Mesendoderm (in vitro differentiated cells): ENCODE measurements at regions not wholly inside any gene's neighbourhood (a gene's known extent, or its start where the extent isn't known, plus 50 kb on each side); places are given as distances from the start of the nearest gene placed in this dataset.
"Not testable (repeated sequence)": the region's sequence is repeated elsewhere in the genome, so short reads cannot be mapped to it uniquely, and the experiment has no call there.

Experiments used
- DNase-seq: peaks from one replicate; pipeline ENCODE4 v3.0.0; 2013
- H2AK5ac ChIP-seq: 2 replicates; pipeline ENCODE4 v1.6.1; 2013; ENCODE audit warnings: low read length, inconsistent platforms
- H2BK120ac ChIP-seq: 2 replicates; pipeline ENCODE4 v1.6.1; 2013; ENCODE audit warnings: low read depth, mild to moderate bottlenecking, low read length, moderate library complexity, mixed read lengths
- H2BK15ac ChIP-seq: replicated peaks from 2 replicates; pipeline ENCODE4 v1.6.1; 2013; ENCODE audit warnings: low read depth, mild to moderate bottlenecking, moderate library complexity
- H2BK5ac ChIP-seq: 2 replicates; pipeline ENCODE4 v1.6.1; 2013; ENCODE audit warnings: low read length, inconsistent platforms
- H3K18ac ChIP-seq: 2 replicates; pipeline ENCODE4 v1.6.1; 2013; ENCODE audit warnings: mild to moderate bottlenecking, low read length, mixed read lengths
- H3K23ac ChIP-seq: one replicate; pipeline ENCODE4 v1.6.1; 2013; ENCODE audit warnings: low read length
- H3K27ac ChIP-seq: 2 replicates; pipeline ENCODE4 v1.5.1; 2013; ENCODE audit warnings: low read depth, mild to moderate bottlenecking, inconsistent platforms, low read length, moderate library complexity
- H3K27me3 ChIP-seq: 2 replicates; pipeline ENCODE4 v1.6.1; 2013; ENCODE audit warnings: low read length, control low read depth, mild to moderate bottlenecking, inconsistent platforms; ENCODE audit not compliant: insufficient read depth, poor library complexity
- H3K36me3 ChIP-seq: 2 replicates; pipeline ENCODE4 v1.6.1; 2013; ENCODE audit warnings: low read length, inconsistent platforms; ENCODE audit not compliant: control insufficient read depth, insufficient read depth
- H3K4ac ChIP-seq: one replicate; pipeline ENCODE4 v1.6.1; 2013; ENCODE audit warnings: low read depth, mild to moderate bottlenecking, low read length, moderate library complexity
- H3K4me1 ChIP-seq: 2 replicates; pipeline ENCODE4 v1.6.1; 2013; ENCODE audit warnings: low read depth, low read length, inconsistent platforms; ENCODE audit not compliant: control insufficient read depth
- H3K4me2 ChIP-seq: 2 replicates; pipeline ENCODE4 v1.6.1; 2013; ENCODE audit warnings: low read length
- H3K4me3 ChIP-seq: 2 replicates; pipeline ENCODE4 v1.5.1; 2013; ENCODE audit warnings: mild to moderate bottlenecking, low read length
- H3K56ac ChIP-seq: one replicate; pipeline ENCODE4 v1.6.1; 2013; ENCODE audit warnings: low read length
- H3K79me1 ChIP-seq: 2 replicates; pipeline ENCODE4 v1.6.1; 2013; ENCODE audit warnings: low read length, inconsistent platforms
- H3K79me2 ChIP-seq: 2 replicates; pipeline ENCODE4 v1.6.1; 2013; ENCODE audit warnings: mild to moderate bottlenecking, low read length; ENCODE audit not compliant: control insufficient read depth, insufficient read depth
- H3K9ac ChIP-seq: 2 replicates; pipeline ENCODE4 v1.6.1; 2013; ENCODE audit warnings: low read length, inconsistent platforms
- H4K5ac ChIP-seq: one replicate; pipeline ENCODE4 v1.6.1; 2013; ENCODE audit warnings: low read length
- H4K8ac ChIP-seq: one replicate; pipeline ENCODE4 v1.6.1; 2013; ENCODE audit warnings: low read depth, mild to moderate bottlenecking, control low read depth, low read length, moderate library complexity
- WGBS: extraction: QIAGEN DNeasy Blood & Tissue Kit; methylation state at CpG from one replicate; pipeline ENCODE4 v1.1.7; 2013; ENCODE audit warnings: low lambda C conversion rate, missing lambda C conversion rate; ENCODE audit not compliant: insufficient coverage; ENCODE audit errors: extremely low coverage; 5-methylcytosine and 5-hydroxymethylcytosine counted together

GRCh38 chr14:86911486-86911885 lies 1081.5 kb downstream of the GALC start:
- Histone ChIP-seq H4K5ac (no peak overlapping the region), H3K4me2 (no peak overlapping the region), H2BK15ac (no peak overlapping the region), H3K27ac (no peak overlapping the region), H3K4me1 (no peaks in the 10 kb centered on the region), H3K36me3 (no peaks in the 10 kb centered on the region), H3K18ac (no peak overlapping the region), H3K27me3 (no peaks in the 10 kb centered on the region), H3K4ac (no peak overlapping the region), H3K79me2 (no peaks in the 10 kb centered on the region), H3K4me3 (no peak overlapping the region), H3K23ac (no peak overlapping the region), H2BK5ac (no peak overlapping the region), H3K56ac (no peak overlapping the region), H3K9ac (no peak overlapping the region), H4K8ac (no peak overlapping the region), H3K79me1 (no peaks in the 10 kb centered on the region), H2BK120ac (no peak overlapping the region), H2AK5ac (no peak overlapping the region)
- DNase-seq: no peak
- WGBS: no CpG with 5 or more reads among the region's 6 CpGs

- H3K79me2 ChIP-seq, H3K79me1 ChIP-seq, H3K23ac ChIP-seq, H2BK5ac ChIP-seq, H3K4me2 ChIP-seq, H3K27ac ChIP-seq, H4K5ac ChIP-seq, H3K4ac ChIP-seq, H4K8ac ChIP-seq, H2AK5ac ChIP-seq, H3K9ac ChIP-seq, H3K36me3 ChIP-seq, H3K56ac ChIP-seq, H3K4me3 ChIP-seq, H3K4me1 ChIP-seq, DNase-seq, H2BK120ac ChIP-seq, H3K27me3 ChIP-seq, H3K18ac ChIP-seq, H2BK15ac ChIP-seq: not testable (repeated sequence)
- WGBS: no CpG with 5 or more reads among the region's 48 CpGs
Measured at GRCh38 chr14:86905386-86905926, 1087.5 kb downstream of the GALC start.

GRCh38 chr14:86902176-86902950 lies 1090.6 kb downstream of the GALC start:
- Histone ChIP-seq H3K4me2 (no peak overlapping the region), H3K27me3 (no peaks in the 10 kb centered on the region), H3K4me1 (peaks cover 4% of the 10 kb centered on the region), H4K5ac (no peak overlapping the region), H3K27ac (no peak overlapping the region), H3K18ac (no peak overlapping the region), H2AK5ac (no peak overlapping the region), H3K56ac (peak overlapping the region; percentile 17), H3K79me1 (no peaks in the 10 kb centered on the region), H3K79me2 (no peaks in the 10 kb centered on the region), H3K36me3 (no peaks in the 10 kb centered on the region), H4K8ac (no peak overlapping the region), H3K4ac (peak overlapping the region; percentile 62), H2BK5ac (peak overlapping the region; percentile 17), H2BK15ac (no peak overlapping the region), H3K23ac (no peak overlapping the region), H2BK120ac (no peak overlapping the region), H3K4me3 (no peak overlapping the region), H3K9ac (no peak overlapping the region)
- WGBS: no CpG with 5 or more reads among the region's 7 CpGs
- DNase-seq: peak; percentile 3

GRCh38 chr14:86897704-86898513 lies 1095.1 kb downstream of the GALC start:
- H3K9ac ChIP-seq: no peak overlapping the region
- H3K18ac ChIP-seq: no peak overlapping the region
- H3K27ac ChIP-seq: no peak overlapping the region
- no peak overlapping the region for H3K56ac ChIP-seq
- no peaks in the 10 kb centered on the region for H3K27me3 ChIP-seq
- no peak overlapping the region for H2BK5ac ChIP-seq
- no peak for DNase-seq
- H3K79me2 ChIP-seq: no peaks in the 10 kb centered on the region
- H3K4me2 ChIP-seq: no peak overlapping the region
- no peak overlapping the region for H2BK15ac ChIP-seq
- H3K4me3 ChIP-seq: no peak overlapping the region
- no peaks in the 10 kb centered on the region for H3K79me1 ChIP-seq
- no peak overlapping the region for H4K8ac ChIP-seq
- H3K4me1 ChIP-seq: peaks cover 4% of the 10 kb centered on the region
- no peak overlapping the region for H2BK120ac ChIP-seq
- H4K5ac ChIP-seq: no peak overlapping the region
- H3K36me3 ChIP-seq: no peaks in the 10 kb centered on the region
- H2AK5ac ChIP-seq: no peak overlapping the region
- H3K4ac ChIP-seq: no peak overlapping the region
- no peak overlapping the region for H3K23ac ChIP-seq
- WGBS: no CpG with 5 or more reads among the region's 4 CpGs

- H4K5ac ChIP-seq: no peak overlapping the region
- DNase-seq: no peak
Measured at GRCh38 chr14:86897224-86897623, 1095.8 kb downstream of the GALC start.

More at GRCh38 chr14:86897224-86897623, 1095.8 kb downstream of the GALC start:
- H3K56ac ChIP-seq: no peak overlapping the region
- H4K8ac ChIP-seq: no peak overlapping the region
- H3K18ac ChIP-seq: no peak overlapping the region
- no peaks in the 10 kb centered on the region for H3K36me3 ChIP-seq
- no peak overlapping the region for H2BK15ac ChIP-seq
- H3K4me3 ChIP-seq: no peak overlapping the region
- H3K23ac ChIP-seq: no peak overlapping the region
- no peak overlapping the region for H3K27ac ChIP-seq
- no peak overlapping the region for H2BK120ac ChIP-seq
- H3K4ac ChIP-seq: no peak overlapping the region
- no peaks in the 10 kb centered on the region for H3K27me3 ChIP-seq
- no peaks in the 10 kb centered on the region for H3K79me2 ChIP-seq
- no peak overlapping the region for H2AK5ac ChIP-seq
- H3K4me2 ChIP-seq: no peak overlapping the region
- H3K79me1 ChIP-seq: no peaks in the 10 kb centered on the region
- no peak overlapping the region for H3K9ac ChIP-seq
- H2BK5ac ChIP-seq: no peak overlapping the region
- H3K4me1 ChIP-seq: no peaks in the 10 kb centered on the region
